ENCODE measurements at regions not wholly inside any gene's neighbourhood (a gene's known extent, or its start where the extent isn't known, plus 50 kb on each side); places are given as distances from the start of the nearest gene placed in this dataset.

- TF ChIP-seq CTCF (conservative IDR thresholded peaks at IDR 0.05; ENCODE audit: low read depth, low read length) = no peak
- TF ChIP-seq EZH2 (IDR thresholded peaks at IDR 0.05; ENCODE audit: low read length, unreplicated experiment) = no peak
Measured at GRCh38 chr2:75790814-75791467, 80.2 kb upstream of the GCFC2 start.
